NCI-H510A treated with DMSO at 0.1 percent for 48 hours (cell line): ENCODE measurements at regions not wholly inside any gene's neighbourhood (a gene's known extent, or its start where the extent isn't known, plus 50 kb on each side); places are given as distances from the start of the nearest gene placed in this dataset.
"Not testable (repeated sequence)": the region's sequence is repeated elsewhere in the genome, so short reads cannot be mapped to it uniquely, and the experiment has no call there.

Experiments used
- DNase-seq: peaks from one replicate; lab custom pipeline; 2025; lab: John Stamatoyannopoulos, UW

DNA sequence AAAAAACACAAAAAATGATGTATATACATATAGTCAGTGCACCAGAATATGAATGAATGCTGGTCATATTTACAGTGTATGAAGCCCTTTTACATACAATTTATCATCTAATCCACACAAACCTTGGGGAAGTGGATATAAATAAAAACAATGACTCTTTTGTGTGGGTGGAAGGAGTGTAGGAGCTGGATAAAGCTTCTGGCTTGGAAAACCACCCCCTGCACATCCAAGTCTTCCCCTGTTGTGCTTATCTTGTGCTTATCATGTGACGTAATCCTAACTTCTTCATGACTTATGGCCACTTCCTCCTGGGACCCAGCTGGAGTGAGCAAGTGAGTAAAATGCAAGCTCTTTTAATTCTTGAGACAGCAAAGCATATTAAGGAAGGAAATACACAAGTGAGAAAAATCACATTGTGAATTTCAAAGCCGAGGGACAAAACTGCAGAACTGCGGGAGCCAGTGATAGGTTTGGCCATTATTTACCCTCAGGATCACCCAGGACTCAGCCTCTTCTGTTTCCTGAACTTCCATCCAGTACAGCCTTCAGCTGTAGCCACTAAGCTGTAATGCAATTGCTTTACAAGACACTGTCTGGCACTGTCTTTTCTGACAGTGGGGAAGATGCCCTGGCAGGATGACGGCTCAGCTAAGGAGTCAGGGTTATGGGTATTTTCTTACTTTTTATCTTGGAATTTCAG lies 104.0 kb upstream of the PPM1J start:
- DNase-seq: no peak

GRCh38 chr1:112817555-112818373 lies 102.6 kb upstream of the PPM1J start:
- DNase-seq: no peak

- no peak for DNase-seq
Observed at GRCh38 chr1:112815376-112815775, 100.2 kb upstream of the PPM1J start.

DNA sequence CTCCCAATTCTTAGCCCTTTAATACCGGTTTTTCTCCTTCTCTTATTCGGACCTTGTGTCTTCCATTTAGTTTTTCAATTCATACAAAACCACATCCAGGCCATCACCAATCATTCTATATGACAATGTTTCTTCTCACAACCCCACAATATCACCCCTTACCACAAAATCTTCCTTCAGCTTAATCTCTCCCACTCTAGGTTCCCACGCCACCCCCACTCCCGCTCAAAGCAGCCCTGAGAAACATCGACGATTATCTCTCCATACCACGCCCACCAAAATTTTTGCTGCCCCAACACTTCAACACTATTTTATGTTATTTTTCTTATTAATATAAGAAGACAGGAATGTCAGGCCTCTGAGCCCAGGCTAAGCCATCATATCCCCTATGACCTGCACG lies 99.5 kb upstream of the PPM1J start:
- not testable (repeated sequence) for DNase-seq

DNA sequence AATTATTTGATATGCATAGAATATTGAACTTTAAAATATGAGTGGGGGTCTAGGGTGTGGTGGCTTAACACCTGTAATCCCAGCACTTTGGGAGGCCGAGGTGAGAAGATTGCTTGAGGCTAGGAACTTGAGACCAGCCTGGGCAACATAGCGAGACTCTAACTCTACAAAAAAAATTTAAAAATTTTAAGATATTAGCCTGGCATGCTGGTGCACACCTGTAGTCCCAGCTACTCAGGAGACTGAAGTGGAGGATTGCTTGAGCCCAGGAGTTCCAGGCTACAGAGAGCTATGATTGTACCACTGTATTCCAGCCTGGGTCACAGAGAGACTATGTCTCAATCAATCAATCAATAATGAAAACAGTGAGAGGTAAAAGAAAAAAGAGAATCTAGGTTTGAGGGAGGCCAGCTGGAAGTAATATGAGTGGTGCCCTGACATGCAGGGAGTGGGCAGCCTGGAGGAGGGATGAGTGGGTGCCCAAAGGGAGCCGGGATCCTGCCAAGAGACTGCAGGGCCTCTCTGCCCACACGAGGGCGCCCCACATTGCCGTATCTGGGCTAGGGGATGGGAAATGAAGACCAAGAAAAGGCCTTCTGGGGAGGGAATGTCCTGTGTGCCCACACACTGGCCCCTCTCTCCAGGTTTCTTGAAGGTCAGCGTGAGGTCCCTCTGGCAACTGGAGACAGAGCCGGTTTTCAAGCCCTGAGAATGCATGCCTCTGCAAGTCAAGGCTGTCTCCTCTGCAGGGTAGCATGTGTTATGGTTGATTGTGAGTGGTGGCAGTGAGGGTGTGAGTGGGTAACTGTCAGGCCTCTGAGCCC lies 93.9 kb upstream of the PPM1J start:
- peak; percentile 47 for DNase-seq

GRCh38 chr1:112807999-112808398 lies 92.9 kb upstream of the PPM1J start:
- DNase-seq: no peak

GRCh38 chr1:112807117-112807516 lies 92.0 kb upstream of the PPM1J start:
- DNase-seq: no peak

GRCh38 chr1:112806090-112806642 lies 91.0 kb upstream of the PPM1J start:
- DNase-seq: no peak

- no peak for DNase-seq
Observed at GRCh38 chr1:112805155-112805853, 90.2 kb upstream of the PPM1J start.

DNA sequence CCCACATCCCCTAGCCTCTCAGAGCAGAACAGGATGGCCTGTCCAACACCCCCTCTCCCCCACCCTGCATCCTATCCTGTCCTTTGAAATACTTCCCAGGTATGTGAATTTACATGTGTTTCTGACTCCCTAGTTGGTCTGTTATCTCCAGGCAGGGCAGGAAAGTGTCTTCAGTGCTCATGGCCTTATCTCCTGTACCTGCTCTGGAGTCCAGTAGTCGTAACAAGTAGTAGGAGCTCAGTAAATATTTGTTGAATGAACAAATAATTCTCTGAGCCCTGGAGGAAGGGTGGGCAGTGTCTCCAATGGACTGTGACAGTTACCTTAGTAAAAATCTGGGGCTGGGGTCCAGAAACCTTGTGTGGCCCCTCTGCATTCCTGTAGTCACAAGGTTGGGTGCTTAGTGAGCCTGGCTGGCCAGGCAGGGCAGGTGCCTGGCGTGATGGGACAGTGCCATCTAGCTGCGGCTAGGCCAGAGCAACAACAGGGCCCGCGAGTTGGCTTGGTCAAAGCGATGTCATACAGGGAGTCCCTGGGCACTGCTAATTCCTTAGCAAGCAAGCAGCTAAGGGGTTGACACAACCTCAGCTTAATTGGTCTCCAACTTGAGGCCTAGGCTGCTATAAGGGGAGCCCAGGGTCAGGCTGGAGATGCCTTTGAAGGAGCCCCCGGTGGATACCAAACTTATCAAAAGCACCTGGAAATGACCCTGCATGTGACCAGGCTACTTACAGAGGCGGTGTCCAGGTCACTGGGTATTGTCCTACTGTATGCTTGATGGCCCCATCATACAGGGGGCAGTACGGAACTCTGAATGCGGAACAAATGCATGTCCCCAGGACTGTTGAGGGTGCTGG lies 89.0 kb upstream of the PPM1J start:
- peak; percentile 72 for DNase-seq

DNA sequence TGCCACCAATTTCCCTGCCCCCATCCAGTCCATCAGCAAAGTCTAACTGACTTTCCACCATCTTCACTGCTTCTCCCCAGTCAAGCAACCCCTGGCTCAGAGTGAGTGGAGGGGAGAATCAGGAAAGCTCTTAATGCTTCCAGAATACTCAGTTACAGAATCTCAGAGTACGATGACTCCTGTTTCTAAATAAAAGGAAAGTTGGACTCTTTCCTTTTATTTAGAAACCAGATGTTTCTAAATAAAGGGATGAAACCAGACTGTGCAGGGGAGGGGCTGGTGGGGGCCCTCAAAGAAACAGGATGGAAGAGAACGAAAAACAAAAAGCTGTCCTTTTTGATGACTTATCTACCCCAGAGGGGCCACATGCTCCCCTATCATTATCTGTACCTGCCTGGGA lies 85.2 kb upstream of the PPM1J start:
- DNase-seq: no peak

GRCh38 chr1:112798292-112798691 lies 83.2 kb upstream of the PPM1J start:
- peak; percentile 62 for DNase-seq

DNA sequence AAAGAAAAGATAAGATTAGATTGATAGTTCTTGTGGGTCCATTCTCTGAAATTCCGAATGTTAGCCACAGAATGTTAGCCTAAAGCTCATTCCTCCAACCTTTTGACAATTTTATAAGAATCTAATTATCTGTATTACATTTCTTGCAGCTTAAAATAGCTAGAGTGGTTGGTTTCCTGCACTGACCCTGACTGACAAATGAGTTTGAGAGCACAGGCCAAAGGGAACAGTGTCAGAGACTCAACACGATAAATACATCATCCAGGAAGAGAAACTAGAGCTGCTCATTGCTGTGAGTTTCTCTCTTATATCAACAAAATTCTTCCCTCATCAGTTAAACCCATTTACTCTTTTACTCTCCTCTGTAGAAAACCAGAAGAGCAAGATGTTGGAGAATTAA lies 82.1 kb upstream of the PPM1J start:
- no peak for DNase-seq

- DNase-seq: no peak
Observed at GRCh38 chr1:112794654-112795239, 79.6 kb upstream of the PPM1J start.

- DNase-seq: no peak
Observed at GRCh38 chr1:112793631-112794565, 78.8 kb upstream of the PPM1J start.

GRCh38 chr1:112791723-112792104 lies 76.6 kb upstream of the PPM1J start:
- DNase-seq: no peak

DNA sequence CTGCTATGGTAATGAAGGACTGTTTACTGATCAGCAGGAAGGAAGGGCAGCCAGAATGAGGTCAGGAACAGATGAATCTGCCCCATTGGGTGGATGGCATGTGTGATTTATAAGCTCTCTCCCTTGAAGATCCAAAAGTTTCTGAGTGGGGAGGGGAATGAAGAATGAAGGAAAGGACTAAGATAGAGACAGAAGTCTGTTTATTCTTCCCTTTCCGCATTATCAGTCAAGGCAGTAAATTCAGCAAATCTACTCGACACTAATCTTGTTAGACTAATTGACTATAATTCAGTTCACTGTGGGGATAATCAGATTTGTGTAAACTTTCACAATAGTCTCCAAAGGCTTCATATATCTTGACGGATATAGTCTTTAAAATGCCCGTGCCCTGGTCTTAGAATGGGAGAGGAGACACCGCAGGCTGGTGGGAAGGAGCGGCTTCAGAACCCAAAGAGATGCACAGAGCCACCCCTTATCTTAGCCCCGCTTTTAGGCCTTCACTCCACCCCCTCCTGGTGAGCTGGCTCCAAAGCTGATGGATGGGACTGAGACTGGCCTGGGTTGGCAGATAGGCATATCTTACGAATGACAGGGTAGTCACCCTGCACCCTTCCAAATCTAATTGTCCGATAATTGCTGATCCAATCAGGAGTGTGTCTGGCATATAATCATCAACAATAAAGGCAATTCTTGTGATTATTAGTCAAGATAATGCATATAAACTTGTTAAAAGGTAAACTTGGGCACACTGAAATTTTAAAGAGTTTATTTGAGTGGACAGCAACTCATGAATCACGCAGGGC lies 76.0 kb upstream of the PPM1J start:
- no peak for DNase-seq

DNA sequence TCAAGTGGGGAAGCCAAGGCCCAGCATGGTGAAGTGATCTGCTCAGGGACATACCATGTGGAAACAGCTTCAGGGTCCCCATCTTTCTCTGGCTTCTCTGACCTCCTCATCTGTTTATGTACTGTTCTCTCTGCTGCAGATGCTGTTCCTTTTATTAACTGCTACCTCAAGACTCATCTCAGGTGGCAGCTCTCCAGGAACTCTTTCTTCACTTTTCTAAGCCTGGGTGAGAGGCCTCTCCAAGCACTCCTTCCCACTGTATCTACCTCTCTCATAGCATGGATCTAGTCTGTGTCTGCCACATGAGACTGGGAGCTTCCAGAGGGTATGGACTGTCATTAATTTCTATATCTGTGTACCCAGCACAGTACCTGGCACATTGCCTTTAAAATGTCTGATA lies 73.4 kb upstream of the PPM1J start:
- DNase-seq: no peak
